HG02642 (cell line): ENCODE measurements at regions not wholly inside any gene's neighbourhood (a gene's known extent, or its start where the extent isn't known, plus 50 kb on each side); places are given as distances from the start of the nearest gene placed in this dataset.

Experiments
- ATAC-seq: cut with Tn5 transposase; IDR thresholded peaks from one replicate; pipeline ENCODE4 v1.9.1; 2021; ENCODE audit warnings: mild to moderate bottlenecking; ENCODE audit not compliant: unreplicated experiment, poor library complexity

DNA sequence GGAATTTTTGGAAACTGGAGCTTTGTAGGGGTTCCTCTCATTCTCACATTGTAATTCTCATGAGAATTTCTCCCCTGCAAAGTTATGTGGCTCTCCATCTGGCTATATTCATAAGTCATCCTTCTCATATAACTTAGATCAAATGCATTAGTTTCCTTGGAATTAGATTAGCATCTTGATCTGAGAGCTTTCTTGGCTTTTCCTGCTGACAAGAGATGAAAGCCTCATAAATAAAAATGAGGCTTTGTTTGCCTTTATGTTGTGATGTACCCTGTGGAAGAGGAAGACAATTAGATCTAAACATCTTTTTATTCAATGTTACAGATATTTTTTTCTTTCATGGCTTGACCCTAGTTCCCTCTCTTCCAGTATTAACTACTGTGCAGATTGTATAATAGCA is 165.4 kb upstream of the ZPLD1 start:
- no peak for ATAC-seq

- ATAC-seq, result no peak
These were observed 144.6 kb upstream of the ZPLD1 start for GRCh38 chr3:102290241-102290640.

- ATAC-seq, result no peak
These were observed 139.1 kb upstream of the ZPLD1 start for GRCh38 chr3:102295756-102296155.

GRCh38 chr3:102297072-102297658 is 137.7 kb upstream of the ZPLD1 start:
- no peak for ATAC-seq

DNA sequence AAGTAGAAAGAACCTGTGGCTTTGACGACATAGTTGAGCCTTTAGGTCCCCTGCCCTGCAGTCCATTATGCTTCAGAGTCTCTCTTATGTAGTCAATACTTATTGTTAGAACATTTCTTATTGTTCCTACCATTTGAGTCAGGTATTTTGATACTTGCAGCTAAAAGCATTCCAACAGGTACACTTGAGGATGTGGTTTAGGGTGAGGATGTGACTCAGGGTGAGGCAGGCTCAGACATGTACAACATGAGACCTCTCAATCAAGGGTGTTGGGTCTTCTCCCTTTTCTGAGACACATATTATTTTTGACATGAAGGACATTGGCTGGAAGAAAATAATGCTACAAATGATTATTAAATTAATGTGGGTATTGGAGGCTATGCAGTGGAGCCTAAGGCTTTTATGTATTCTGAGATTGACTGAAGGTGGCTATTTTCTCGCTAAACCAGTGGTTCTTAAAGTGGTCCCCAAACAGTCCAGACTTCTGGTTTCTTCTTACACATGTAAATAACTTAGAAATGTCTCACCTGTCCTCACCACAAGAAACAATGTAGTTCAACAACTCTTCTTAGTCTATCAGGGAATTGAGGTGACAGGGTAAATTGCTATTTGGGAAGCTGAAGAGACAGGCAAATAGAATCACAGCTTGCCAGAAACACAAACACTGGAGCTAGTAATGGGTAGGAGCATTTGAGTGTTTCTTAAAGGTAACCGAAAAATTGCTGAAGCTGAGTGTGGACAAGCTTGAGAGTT is 135.5 kb upstream of the ZPLD1 start:
- no peak for ATAC-seq

DNA sequence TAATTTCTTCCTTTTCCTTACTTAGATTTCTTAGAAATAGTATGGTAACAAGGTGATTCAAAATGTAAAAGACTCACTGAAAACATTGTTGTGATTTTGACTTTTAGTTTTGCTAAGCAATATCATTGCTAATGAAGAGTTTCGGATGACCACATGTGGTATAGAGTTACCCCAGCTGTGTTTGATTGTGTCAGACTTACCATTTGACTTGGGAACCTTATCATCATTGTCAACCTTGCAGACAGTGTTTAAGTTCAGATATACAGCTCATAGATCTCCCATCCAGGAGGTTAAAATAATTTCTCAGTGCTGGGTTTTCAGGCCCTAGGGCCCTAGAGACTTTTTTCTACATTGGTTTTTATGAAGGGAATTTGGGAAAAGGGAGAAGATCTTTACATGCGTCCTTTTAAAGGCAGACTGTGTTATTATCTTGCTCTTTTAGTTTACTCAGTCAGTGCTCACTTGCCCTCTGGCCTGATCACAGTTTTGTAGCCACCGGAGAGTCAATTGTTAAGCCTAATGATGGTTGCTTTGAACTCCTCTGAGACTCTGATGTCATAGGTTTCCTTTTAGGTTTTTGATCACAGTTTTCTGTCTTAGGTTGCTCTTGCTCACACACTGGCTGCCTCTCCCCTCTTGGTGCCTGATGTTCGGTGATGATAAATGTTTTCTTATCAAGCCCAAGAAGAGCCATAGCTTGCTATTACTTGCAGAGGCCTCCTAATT is 133.5 kb upstream of the ZPLD1 start:
- no peak for ATAC-seq

DNA sequence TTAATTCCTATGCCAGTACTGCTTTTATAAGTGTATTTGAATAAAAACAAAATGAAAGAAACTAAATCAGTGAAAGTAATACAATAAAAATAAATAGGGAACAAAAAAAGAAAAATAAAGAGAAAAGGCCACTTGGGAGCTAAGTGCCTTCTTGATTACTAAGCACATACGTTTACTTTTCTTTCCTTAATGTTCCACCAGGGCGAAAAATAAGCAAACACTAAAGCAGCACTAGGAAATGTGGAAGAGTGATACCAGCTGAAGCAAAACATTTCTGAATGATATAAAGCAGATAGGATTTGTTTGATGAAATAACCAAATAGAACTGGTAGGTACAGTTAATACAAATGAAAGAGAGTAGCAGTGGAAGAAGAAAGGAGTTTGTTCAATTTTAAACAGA is 132.8 kb upstream of the ZPLD1 start:
- ATAC-seq, result no peak

DNA sequence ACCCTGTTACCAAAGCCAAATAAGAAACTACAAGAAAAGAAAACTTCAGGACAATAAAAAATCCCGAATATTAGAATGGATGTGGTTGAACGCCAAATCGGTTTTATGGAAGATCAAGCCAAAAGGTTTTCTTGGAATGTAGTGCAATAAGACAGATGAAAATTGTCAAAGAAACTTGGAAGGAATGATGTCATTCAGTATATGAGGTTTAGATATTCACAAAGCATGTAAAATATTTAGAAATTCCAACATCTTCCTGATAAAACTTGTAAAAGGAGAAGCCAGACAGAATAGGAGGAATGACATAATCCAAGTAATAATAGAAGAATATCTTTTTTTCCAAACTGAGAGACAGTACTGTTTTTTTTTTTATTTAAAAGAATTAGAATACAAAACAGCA is 130.3 kb upstream of the ZPLD1 start:
- ATAC-seq, result no peak

DNA sequence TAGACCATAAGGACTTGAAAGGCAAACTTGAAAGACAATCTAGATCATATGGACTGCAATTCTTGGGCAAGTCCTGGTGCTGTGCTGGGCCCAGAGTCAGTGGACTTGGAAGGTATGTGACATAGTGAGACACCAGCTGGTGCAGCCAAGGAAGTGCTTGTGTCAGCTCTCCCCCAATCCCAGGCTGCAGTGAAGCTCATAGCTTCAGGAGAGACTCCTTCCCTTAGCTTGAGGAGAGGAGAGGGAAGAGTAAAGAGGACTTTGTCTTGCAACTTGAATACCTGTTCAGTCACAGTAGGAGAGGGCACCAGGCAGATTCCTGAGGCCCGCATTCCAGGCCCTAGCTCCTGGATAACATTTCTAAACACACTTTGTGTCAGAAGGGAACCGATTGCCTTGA is 127.4 kb upstream of the ZPLD1 start:
- ATAC-seq, result no peak

GRCh38 chr3:102329066-102329465 is 105.7 kb upstream of the ZPLD1 start:
- ATAC-seq, result no peak

DNA sequence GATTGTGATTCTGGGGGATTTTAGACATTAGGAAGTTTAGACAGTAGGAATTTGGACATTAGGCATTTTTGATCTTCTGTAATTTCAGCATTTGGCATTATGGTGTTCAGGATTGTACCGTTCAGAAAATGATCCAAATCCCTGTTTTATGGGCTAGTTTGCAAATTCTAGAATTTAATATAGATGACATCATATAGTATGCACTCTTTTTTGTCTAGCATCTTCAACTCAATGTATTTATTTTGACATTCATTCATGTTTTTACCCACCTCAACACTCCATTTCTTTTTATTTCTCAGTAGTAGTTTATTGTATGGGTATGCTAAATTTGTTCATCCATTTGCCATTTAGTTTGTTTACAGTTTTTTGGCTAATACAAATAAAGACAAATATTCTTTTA is 105.3 kb upstream of the ZPLD1 start:
- ATAC-seq, result no peak

DNA sequence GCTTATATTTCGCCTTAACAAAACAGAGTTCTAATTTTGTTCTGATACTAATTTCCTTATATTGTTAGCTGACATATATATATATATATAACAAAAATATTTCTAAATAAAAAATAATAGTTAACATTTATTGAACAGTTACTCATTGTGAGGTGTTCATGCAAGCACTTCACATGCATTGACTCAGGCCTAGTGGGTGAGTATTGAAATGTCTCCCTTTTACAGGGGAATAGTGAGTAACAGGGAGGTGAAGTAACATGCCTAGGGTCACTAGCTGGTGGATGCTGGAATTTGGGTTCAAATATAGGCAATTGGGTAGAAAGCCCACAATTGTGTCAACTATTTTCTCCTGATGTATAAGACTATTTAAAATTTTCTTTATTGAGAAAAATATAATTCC is 102.6 kb upstream of the ZPLD1 start:
- ATAC-seq, result no peak

DNA sequence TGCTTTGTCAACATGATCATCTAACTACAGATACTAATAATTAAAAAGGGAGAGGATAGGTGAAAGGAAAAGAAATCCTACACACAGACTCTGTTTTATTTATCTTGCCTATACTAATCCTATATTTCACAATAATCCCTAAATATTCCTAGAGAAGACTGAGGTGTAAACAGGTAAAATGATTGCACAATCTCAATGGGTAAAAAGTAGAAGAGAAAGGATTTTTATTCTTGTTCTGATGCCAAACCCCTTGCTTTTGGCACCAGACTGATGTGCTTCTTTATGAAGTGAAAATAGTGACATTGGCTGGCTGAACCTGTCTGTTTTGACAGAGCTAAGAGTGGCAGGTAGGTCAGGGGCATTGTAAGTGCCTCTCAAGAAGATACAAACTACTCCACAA is 101.9 kb upstream of the ZPLD1 start:
- no peak for ATAC-seq

GRCh38 chr3:102336130-102336529 is 98.7 kb upstream of the ZPLD1 start:
- ATAC-seq, result no peak

DNA sequence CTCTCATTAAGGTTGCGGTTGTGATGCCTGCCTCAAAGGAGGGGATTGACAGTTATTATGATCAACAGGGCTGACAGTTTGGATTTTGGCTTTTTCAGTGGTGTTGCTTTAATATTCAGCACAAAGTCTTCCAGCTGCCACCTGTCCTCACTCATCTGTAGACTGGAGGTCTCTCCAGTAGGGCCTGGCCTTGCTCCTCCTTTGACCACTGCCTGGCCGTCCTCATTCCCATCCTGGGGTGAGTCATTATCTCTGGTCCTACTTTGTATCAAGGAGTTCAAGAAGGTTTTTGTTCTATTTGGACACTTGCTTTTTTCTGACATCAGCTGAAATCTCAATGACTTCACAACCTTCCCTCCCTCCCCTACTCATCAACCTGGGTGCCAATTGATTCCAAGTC is 95.1 kb upstream of the ZPLD1 start:
- ATAC-seq, result no peak

DNA sequence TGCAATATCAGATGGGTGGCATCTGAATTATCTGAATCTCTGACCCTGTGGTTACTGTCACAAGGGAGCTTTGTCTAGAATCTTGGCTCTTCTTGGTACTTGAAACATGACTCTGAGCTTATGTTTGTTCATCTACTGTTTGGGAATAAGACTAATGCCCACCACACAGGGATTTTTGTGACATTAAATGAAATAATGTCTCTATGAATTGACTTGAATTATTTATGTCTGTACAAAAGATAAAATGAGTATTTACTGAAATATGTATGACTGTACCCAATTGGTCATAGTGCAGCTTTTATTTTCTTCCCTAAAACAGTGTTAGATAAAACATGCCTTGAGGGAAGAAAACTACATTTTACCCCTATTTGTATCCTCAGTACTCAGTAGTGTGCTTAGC is 87.9 kb upstream of the ZPLD1 start:
- ATAC-seq, result no peak

DNA sequence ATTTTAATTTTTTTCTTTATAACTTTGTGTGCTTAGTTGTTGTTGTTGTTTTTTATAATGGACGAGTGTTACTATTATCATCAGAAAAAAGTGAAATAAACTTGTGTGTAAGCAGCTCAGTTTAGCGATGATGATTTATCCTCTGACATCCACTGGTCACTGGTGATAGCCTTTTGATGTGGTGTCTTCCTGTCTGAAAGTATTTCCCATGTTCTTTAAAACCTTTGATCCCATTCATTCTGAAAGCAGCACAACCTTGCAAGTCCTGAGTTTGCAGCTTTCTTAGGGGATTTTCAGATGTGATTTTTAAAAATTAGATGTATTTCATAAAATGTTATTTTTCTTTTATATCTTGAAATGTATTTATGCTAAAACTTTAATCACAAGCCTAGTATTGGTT is 85.9 kb upstream of the ZPLD1 start:
- no peak for ATAC-seq

DNA sequence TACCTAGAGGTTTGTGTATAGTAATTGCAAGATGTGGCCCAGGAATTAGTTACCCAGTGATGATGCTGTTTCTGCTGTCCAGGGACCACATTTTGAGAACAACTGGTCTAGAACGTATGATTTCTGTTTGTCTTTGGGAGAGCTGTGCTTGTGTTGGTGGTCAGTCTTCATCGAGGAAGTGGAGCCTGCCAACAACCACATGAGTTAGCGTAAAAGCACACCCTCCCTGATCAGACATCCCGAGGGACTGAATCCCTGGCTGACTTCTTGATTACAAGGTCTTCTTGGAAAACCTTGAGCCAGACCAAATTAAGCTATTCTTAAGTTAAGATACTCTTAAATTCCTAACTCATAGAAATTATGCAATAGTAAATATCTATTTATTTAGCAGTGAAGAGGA is 81.7 kb upstream of the ZPLD1 start:
- no peak for ATAC-seq

DNA sequence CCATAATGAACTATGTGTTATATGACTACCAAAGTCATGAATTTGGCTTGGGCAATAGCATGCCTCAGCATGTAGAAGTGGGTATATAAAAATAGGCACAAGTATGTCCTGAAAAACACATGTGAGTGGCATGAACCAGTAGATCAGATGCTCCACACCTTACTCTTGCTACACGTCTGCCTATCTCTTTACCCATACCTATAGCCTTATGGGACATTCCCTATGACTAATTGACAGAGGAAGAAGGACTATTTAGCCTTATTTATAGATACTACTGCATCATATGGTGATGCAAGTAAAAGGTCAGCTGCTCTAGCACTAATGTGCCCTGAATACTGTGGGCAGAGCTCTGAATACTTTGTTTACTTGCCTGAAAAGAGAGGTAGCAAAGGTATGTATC is 81.0 kb upstream of the ZPLD1 start:
- no peak for ATAC-seq

GRCh38 chr3:102354818-102355515 is 79.8 kb upstream of the ZPLD1 start:
- ATAC-seq, result no peak

- ATAC-seq, result no peak
These were observed 78.3 kb upstream of the ZPLD1 start for GRCh38 chr3:102356506-102356905.
